ENCODE measurements at regions not wholly inside any gene's neighbourhood (a gene's known extent, or its start where the extent isn't known, plus 50 kb on each side); places are given as distances from the start of the nearest gene placed in this dataset.

GRCh38 chr1:62977366-62977765, 193.4 kb downstream of the ATG4C start:
- no peak for DNase-seq (ENCODE audit: extremely low spot score, insufficient read length, low read depth)
- no peak for FAIRE-seq

- no peak for FAIRE-seq
These were observed 194.8 kb downstream of the ATG4C start for GRCh38 chr1:62978741-62979140.

GRCh38 chr1:62981434-62981833, 197.5 kb downstream of the ATG4C start:
- DNase-seq (ENCODE audit: extremely low spot score, insufficient read length, low read depth) (no peak), FAIRE-seq (no peak)

More at GRCh38 chr1:62978741-62979140, 194.8 kb downstream of the ATG4C start:
- DNase-seq (ENCODE audit: extremely low spot score, insufficient read length, low read depth), result no peak

GRCh38 chr1:62988867-62989266, 204.9 kb downstream of the ATG4C start:
- DNase-seq (ENCODE audit: extremely low spot score, insufficient read length, low read depth) (no peak), FAIRE-seq (no peak)

GRCh38 chr1:62989497-62989896, 205.6 kb downstream of the ATG4C start:
- DNase-seq (ENCODE audit: extremely low spot score, insufficient read length, low read depth) (no peak), FAIRE-seq (no peak)

- DNase-seq (ENCODE audit: extremely low spot score, insufficient read length, low read depth), result no peak
- no peak for FAIRE-seq
These were observed 207.2 kb downstream of the ATG4C start for GRCh38 chr1:62991152-62991551.

- no peak for FAIRE-seq
- DNase-seq (ENCODE audit: extremely low spot score, insufficient read length, low read depth), result no peak
These were observed 209.9 kb downstream of the ATG4C start for GRCh38 chr1:62993844-62994243.

GRCh38 chr1:62995173-62995572, 211.2 kb downstream of the ATG4C start:
- no peak for FAIRE-seq
- DNase-seq (ENCODE audit: extremely low spot score, insufficient read length, low read depth), result no peak

- FAIRE-seq (no peak), DNase-seq (ENCODE audit: extremely low spot score, insufficient read length, low read depth) (no peak)
These were observed 214.0 kb downstream of the ATG4C start for GRCh38 chr1:62997884-62998283.

GRCh38 chr1:62998845-62999649, 215.1 kb downstream of the ATG4C start:
- DNase-seq (ENCODE audit: extremely low spot score, insufficient read length, low read depth) (no peak), FAIRE-seq (no peak)

GRCh38 chr1:63000508-63000907, 216.6 kb downstream of the ATG4C start:
- DNase-seq (ENCODE audit: extremely low spot score, insufficient read length, low read depth), result no peak
- no peak for FAIRE-seq

- FAIRE-seq, result no peak
These were observed 220.9 kb downstream of the ATG4C start for GRCh38 chr1:63004868-63005267.

GRCh38 chr1:63005812-63006211, 221.9 kb downstream of the ATG4C start:
- FAIRE-seq (no peak), DNase-seq (ENCODE audit: extremely low spot score, insufficient read length, low read depth) (no peak)

More at GRCh38 chr1:63004868-63005267, 220.9 kb downstream of the ATG4C start:
- DNase-seq (ENCODE audit: extremely low spot score, insufficient read length, low read depth), result no peak

GRCh38 chr1:63009421-63009820, 225.5 kb downstream of the ATG4C start:
- no peak for DNase-seq (ENCODE audit: extremely low spot score, insufficient read length, low read depth)
- FAIRE-seq, result no peak

GRCh38 chr1:63010913-63011660, 227.2 kb downstream of the ATG4C start:
- FAIRE-seq, result no peak

GRCh38 chr1:63012339-63012738, 228.4 kb downstream of the ATG4C start:
- DNase-seq (ENCODE audit: extremely low spot score, insufficient read length, low read depth), result no peak
- no peak for FAIRE-seq

More at GRCh38 chr1:63010913-63011660, 227.2 kb downstream of the ATG4C start:
- DNase-seq (ENCODE audit: extremely low spot score, insufficient read length, low read depth), result no peak

- DNase-seq (ENCODE audit: extremely low spot score, insufficient read length, low read depth) (no peak), FAIRE-seq (no peak)
These were observed 230.3 kb downstream of the ATG4C start for GRCh38 chr1:63014267-63014666.

GRCh38 chr1:63022319-63022718, 238.4 kb downstream of the ATG4C start:
- no peak for DNase-seq (ENCODE audit: extremely low spot score, insufficient read length, low read depth)
- FAIRE-seq, result no peak

GRCh38 chr1:63023171-63023570, 239.2 kb downstream of the ATG4C start:
- DNase-seq (ENCODE audit: extremely low spot score, insufficient read length, low read depth) (no peak), FAIRE-seq (no peak)

GRCh38 chr1:63023637-63024036, 239.7 kb downstream of the ATG4C start:
- FAIRE-seq, result no peak
- no peak for DNase-seq (ENCODE audit: extremely low spot score, insufficient read length, low read depth)

GRCh38 chr1:63024132-63024531, 240.2 kb downstream of the ATG4C start:
- FAIRE-seq (no peak), DNase-seq (ENCODE audit: extremely low spot score, insufficient read length, low read depth) (no peak)

Measured in GM18507 (cell line).